Uterus (tissue), 2 donors: ENCODE measurements at regions not wholly inside any gene's neighbourhood (a gene's known extent, or its start where the extent isn't known, plus 50 kb on each side); places are given as distances from the start of the nearest gene placed in this dataset.

Experiments
- POLR2A ChIP-seq, 2 donors: fragments of 450-650 bp; IDR thresholded peaks; one replicate each; pipeline ENCODE4 v1.6.1; 2016; ENCODE audit warnings: antibody characterized with exemption in 2 of 2, mild to moderate bottlenecking in 1 of 2, moderate library complexity in 1 of 2
- TF ChIP-seq, protein P1 (sequence below), 4 experiments: fragments of 200-600 bp in 2 of 4; fragments of 450-650 bp in 2 of 4; sonication (generic) in 2 of 4; IDR thresholded peaks; one replicate each; pipeline ENCODE4 v1.5.1; 2016 to 2019; ENCODE audit warnings: antibody characterized with exemption in 4 of 4, mild to moderate bottlenecking in 2 of 4, moderate library complexity in 1 of 4

DNA sequence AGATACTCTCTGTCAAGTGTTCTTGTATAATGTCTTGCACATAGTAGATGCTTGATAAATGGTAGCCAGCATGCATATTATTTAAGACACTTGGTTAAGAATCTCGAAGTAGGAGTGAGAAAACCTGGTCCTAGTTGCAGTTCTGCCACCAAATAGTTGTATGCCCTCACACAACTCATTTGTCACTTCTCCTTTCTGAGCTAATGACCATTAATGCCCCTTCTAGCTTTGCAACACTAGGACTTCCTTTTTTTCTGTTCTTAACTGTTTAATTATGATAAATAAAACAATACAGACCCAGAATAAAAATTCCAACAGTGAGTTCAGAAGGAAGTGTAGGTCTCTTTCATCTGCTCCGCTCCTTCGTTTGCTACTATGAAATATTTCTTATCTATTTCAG lies 453.6 kb downstream of the TMEM135 start:
- TF ChIP-seq, protein P1, sequence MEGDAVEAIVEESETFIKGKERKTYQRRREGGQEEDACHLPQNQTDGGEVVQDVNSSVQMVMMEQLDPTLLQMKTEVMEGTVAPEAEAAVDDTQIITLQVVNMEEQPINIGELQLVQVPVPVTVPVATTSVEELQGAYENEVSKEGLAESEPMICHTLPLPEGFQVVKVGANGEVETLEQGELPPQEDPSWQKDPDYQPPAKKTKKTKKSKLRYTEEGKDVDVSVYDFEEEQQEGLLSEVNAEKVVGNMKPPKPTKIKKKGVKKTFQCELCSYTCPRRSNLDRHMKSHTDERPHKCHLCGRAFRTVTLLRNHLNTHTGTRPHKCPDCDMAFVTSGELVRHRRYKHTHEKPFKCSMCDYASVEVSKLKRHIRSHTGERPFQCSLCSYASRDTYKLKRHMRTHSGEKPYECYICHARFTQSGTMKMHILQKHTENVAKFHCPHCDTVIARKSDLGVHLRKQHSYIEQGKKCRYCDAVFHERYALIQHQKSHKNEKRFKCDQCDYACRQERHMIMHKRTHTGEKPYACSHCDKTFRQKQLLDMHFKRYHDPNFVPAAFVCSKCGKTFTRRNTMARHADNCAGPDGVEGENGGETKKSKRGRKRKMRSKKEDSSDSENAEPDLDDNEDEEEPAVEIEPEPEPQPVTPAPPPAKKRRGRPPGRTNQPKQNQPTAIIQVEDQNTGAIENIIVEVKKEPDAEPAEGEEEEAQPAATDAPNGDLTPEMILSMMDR (IDR thresholded peaks at IDR 0.05) = no peak
- TF ChIP-seq POLR2A (IDR thresholded peaks at IDR 0.05) = no peak
